CD4-positive, alpha-beta T cell treated with Interleukin-6 at 100 ng/mL for 8 hours (primary cell): ENCODE measurements at regions not wholly inside any gene's neighbourhood (a gene's known extent, or its start where the extent isn't known, plus 50 kb on each side); places are given as distances from the start of the nearest gene placed in this dataset.

Experiments
- DNase-seq: peaks from one replicate; pipeline ENCODE4 v3.0.0-alpha.2; 2020; ENCODE audit warnings: mixed read lengths, low spot score

- DNase-seq = no peak
These were observed 320.5 kb upstream of the UMPS start for GRCh38 chr3:124409650-124410275.

GRCh38 chr3:124410471-124410870 is 319.8 kb upstream of the UMPS start:
- DNase-seq = no peak

- DNase-seq = no peak
These were observed 318.5 kb upstream of the UMPS start for GRCh38 chr3:124411728-124412127.

- no peak for DNase-seq
These were observed 317.6 kb upstream of the UMPS start for GRCh38 chr3:124412644-124413043.

GRCh38 chr3:124413393-124413792 is 316.9 kb upstream of the UMPS start:
- DNase-seq = no peak

- DNase-seq = no peak
These were observed 316.2 kb upstream of the UMPS start for GRCh38 chr3:124413989-124414598.

GRCh38 chr3:124415446-124415960 is 314.7 kb upstream of the UMPS start:
- DNase-seq = no peak

- DNase-seq = no peak
These were observed 310.9 kb upstream of the UMPS start for GRCh38 chr3:124419303-124419702.

GRCh38 chr3:124420392-124420791 is 309.9 kb upstream of the UMPS start:
- DNase-seq = no peak

GRCh38 chr3:124422805-124423204 is 307.4 kb upstream of the UMPS start:
- no peak for DNase-seq

GRCh38 chr3:124424396-124424795 is 305.9 kb upstream of the UMPS start:
- DNase-seq = no peak

- DNase-seq = no peak
These were observed 304.3 kb upstream of the UMPS start for GRCh38 chr3:124425972-124426371.

- no peak for DNase-seq
These were observed 301.7 kb upstream of the UMPS start for GRCh38 chr3:124428372-124429128.

- DNase-seq = no peak
These were observed 301.0 kb upstream of the UMPS start for GRCh38 chr3:124429129-124429815.

- DNase-seq = no peak
These were observed 298.8 kb upstream of the UMPS start for GRCh38 chr3:124431331-124431994.

GRCh38 chr3:124434176-124434575 is 296.1 kb upstream of the UMPS start:
- DNase-seq = no peak

- DNase-seq = no peak
These were observed 294.8 kb upstream of the UMPS start for GRCh38 chr3:124435467-124435866.

GRCh38 chr3:124438813-124439212 is 291.4 kb upstream of the UMPS start:
- no peak for DNase-seq

GRCh38 chr3:124439603-124440002 is 290.6 kb upstream of the UMPS start:
- no peak for DNase-seq

- no peak for DNase-seq
These were observed 288.5 kb upstream of the UMPS start for GRCh38 chr3:124441766-124442165.

- DNase-seq = no peak
These were observed 287.8 kb upstream of the UMPS start for GRCh38 chr3:124442463-124442862.

- DNase-seq = no peak
These were observed 286.8 kb upstream of the UMPS start for GRCh38 chr3:124443446-124443845.
